ENCODE measurements at regions not wholly inside any gene's neighbourhood (a gene's known extent, or its start where the extent isn't known, plus 50 kb on each side); places are given as distances from the start of the nearest gene placed in this dataset.
A peak's percentile ranks its signal among the peaks of the same experiment; 100 is the strongest.
"Not testable (repeated sequence)": the region's sequence is repeated elsewhere in the genome, so short reads cannot be mapped to it uniquely, and the experiment has no call there.

- no peak for DNase-seq
Observed at GRCh38 chr9:13809401-13809800, 504.5 kb downstream of the NFIB start.

- no peak for DNase-seq
Observed at GRCh38 chr9:13807118-13807517, 506.8 kb downstream of the NFIB start.

- no peak for DNase-seq
Observed at GRCh38 chr9:13806714-13807113, 507.2 kb downstream of the NFIB start.

GRCh38 chr9:13805546-13805945 lies 508.4 kb downstream of the NFIB start:
- DNase-seq: no peak

GRCh38 chr9:13804532-13804931 lies 509.4 kb downstream of the NFIB start:
- DNase-seq: no peak

GRCh38 chr9:13800776-13801175 lies 513.2 kb downstream of the NFIB start:
- no peak for DNase-seq

GRCh38 chr9:13797701-13798100 lies 516.2 kb downstream of the NFIB start:
- not testable (repeated sequence) for DNase-seq

- DNase-seq: peak; percentile 24
Observed at GRCh38 chr9:13791816-13792215, 512.3 kb upstream of the MPDZ start.

GRCh38 chr9:13790055-13790454 lies 510.6 kb upstream of the MPDZ start:
- no peak for DNase-seq

GRCh38 chr9:13787234-13787833 lies 507.8 kb upstream of the MPDZ start:
- DNase-seq: no peak

- DNase-seq: no peak
Observed at GRCh38 chr9:13786711-13787110, 507.2 kb upstream of the MPDZ start.

GRCh38 chr9:13786131-13786530 lies 506.6 kb upstream of the MPDZ start:
- no peak for DNase-seq

- no peak for DNase-seq
Observed at GRCh38 chr9:13779106-13779505, 499.6 kb upstream of the MPDZ start.

GRCh38 chr9:13778631-13779030 lies 499.1 kb upstream of the MPDZ start:
- peak; percentile 79 for DNase-seq

- DNase-seq: no peak
Observed at GRCh38 chr9:13770956-13771355, 491.5 kb upstream of the MPDZ start.

- DNase-seq: no peak
Observed at GRCh38 chr9:13769641-13770040, 490.1 kb upstream of the MPDZ start.

GRCh38 chr9:13769006-13769405 lies 489.5 kb upstream of the MPDZ start:
- no peak for DNase-seq

GRCh38 chr9:13762209-13762608 lies 482.7 kb upstream of the MPDZ start:
- DNase-seq: no peak

GRCh38 chr9:13759551-13759950 lies 480.1 kb upstream of the MPDZ start:
- DNase-seq: no peak

GRCh38 chr9:13758936-13759335 lies 479.4 kb upstream of the MPDZ start:
- no peak for DNase-seq

- DNase-seq: no peak
Observed at GRCh38 chr9:13756943-13757342, 477.5 kb upstream of the MPDZ start.

GRCh38 chr9:13755551-13755950 lies 476.1 kb upstream of the MPDZ start:
- DNase-seq: no peak

- DNase-seq: peak; percentile 79
Observed at GRCh38 chr9:13750639-13751038, 471.1 kb upstream of the MPDZ start.

GRCh38 chr9:13750061-13750460 lies 470.6 kb upstream of the MPDZ start:
- peak; percentile 58 for DNase-seq

GRCh38 chr9:13746876-13747275 lies 467.4 kb upstream of the MPDZ start:
- no peak for DNase-seq

Data from NCI-H748 treated with DMSO at 0.1 percent for 48 hours (cell line).